AG09319 (cell line): ENCODE measurements at regions not wholly inside any gene's neighbourhood (a gene's known extent, or its start where the extent isn't known, plus 50 kb on each side); places are given as distances from the start of the nearest gene placed in this dataset.

ENCODE experiments used
- DNase-seq: peaks from one replicate; pipeline ENCODE4 v3.0.0-alpha.2; 2010; ENCODE audit warnings: low read depth; ENCODE audit errors: extremely low read depth
- TF ChIP-seq, protein P1 (sequence below): IDR thresholded peaks from 2 replicates; pipeline ENCODE4 v1.5.1; 2011; ENCODE audit warnings: low read depth, mild to moderate bottlenecking, inconsistent platforms, low read length, moderate library complexity

DNA sequence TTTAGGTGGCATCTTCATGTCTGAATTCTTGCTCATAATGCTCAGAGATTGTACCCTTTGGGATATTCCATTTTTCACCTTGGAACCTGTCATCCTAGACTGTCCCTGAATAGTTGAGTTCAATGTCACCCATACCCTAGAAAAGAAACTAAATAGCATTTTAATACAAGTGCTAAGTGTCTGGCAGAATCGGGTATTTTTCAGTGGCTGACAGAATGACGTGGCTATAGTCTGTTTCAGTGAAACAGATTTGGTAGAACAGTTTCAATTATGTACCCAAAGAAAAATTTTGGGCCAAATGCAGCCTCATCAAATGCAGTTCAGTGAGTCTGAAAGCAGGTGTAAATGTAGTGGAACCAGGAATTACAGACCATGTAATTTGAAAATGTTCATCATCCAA is 1041.2 kb downstream of the DTWD2 start:
- DNase-seq = no peak
- TF ChIP-seq, protein P1, sequence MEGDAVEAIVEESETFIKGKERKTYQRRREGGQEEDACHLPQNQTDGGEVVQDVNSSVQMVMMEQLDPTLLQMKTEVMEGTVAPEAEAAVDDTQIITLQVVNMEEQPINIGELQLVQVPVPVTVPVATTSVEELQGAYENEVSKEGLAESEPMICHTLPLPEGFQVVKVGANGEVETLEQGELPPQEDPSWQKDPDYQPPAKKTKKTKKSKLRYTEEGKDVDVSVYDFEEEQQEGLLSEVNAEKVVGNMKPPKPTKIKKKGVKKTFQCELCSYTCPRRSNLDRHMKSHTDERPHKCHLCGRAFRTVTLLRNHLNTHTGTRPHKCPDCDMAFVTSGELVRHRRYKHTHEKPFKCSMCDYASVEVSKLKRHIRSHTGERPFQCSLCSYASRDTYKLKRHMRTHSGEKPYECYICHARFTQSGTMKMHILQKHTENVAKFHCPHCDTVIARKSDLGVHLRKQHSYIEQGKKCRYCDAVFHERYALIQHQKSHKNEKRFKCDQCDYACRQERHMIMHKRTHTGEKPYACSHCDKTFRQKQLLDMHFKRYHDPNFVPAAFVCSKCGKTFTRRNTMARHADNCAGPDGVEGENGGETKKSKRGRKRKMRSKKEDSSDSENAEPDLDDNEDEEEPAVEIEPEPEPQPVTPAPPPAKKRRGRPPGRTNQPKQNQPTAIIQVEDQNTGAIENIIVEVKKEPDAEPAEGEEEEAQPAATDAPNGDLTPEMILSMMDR = no peak

DNA sequence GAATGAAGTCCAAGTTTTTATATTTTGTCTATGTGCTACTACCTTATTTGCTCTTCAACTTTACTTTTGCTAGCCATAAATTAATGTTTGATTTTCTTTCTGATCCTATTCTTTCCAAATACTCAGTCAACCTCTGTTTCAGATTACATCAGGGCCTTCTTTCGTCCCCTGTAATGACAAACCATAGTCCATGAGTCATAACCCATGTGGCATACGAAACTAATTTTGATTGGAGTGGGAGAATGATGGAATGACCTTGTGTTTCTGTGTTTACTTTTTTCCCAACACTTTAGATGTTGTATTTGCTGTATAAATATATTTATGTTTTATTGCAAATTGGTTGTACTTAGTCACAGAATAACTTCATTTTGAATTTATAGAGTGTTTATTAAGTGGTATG is 1043.1 kb downstream of the DTWD2 start:
- TF ChIP-seq, protein P1 = no peak
- no peak for DNase-seq

DNA sequence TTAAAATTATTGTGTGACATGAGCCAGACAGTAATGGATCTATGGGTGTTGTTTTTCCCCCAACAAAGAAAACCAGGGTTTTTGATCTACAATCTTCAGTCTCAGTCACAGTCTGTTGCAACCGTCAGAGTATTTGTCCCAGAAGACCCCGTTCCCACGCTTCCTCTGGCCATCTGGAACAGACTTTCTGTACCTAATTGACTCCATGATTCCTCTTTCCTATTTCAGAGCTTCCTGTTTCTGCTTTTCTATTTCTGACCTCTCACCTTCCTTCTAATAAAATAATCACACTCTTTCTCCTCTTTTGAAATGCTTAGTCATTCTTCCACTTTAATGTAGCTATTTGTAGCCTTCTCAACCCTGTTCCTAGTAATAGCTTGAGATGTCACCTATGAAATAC is 1044.8 kb downstream of the DTWD2 start:
- no peak for DNase-seq
- TF ChIP-seq, protein P1 = no peak

DNA sequence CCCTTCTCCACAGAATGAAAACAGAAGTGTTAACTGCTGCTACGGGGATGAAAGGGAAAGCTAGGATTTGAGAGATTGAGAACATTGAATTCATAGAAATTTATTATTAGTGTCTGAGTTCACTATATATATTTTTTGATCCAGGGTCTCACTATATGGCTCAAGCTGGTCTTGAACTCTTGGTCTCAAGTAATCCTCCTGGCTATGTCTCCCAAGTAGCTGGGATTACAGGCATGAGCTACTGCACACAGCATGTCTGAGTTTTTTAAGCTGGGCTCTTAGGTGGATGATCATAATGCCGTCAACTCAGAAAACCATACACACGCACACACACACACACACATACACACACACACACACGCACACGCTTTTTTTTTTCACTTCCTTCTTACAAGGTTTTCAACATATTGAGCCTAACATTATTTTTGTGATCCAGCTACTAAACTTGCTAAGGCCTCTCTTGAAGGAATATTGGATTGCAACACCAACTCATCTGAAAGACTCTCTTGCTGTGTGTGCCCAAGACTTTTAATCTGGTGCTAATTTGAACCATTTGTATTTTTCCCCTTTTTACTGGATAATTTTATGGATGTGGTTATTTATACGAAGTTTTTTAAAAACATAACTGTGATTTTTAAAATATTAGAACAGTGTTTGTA is 1045.4 kb downstream of the DTWD2 start:
- TF ChIP-seq, protein P1 = no peak
- DNase-seq = no peak

DNA sequence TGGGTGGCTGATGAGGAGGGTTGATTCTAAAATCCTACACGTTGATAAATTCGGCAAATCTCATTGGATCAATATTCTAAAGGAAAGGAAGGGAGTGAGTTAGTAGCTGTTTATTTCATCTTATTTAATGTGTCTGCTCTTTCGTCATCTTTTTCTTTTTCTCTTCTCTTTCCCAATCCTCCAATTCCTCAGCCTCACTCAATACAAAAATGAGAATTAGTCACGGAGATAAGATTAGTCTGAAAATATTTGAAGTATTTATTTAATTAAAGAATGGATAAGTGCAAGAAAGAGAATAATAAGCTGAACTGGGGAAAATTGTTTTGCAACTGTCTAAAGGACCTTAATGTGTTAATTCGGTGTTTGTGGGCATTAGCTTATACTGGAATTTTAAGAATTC is 1095.1 kb downstream of the DTWD2 start:
- no peak for DNase-seq
- TF ChIP-seq, protein P1 = no peak

DNA sequence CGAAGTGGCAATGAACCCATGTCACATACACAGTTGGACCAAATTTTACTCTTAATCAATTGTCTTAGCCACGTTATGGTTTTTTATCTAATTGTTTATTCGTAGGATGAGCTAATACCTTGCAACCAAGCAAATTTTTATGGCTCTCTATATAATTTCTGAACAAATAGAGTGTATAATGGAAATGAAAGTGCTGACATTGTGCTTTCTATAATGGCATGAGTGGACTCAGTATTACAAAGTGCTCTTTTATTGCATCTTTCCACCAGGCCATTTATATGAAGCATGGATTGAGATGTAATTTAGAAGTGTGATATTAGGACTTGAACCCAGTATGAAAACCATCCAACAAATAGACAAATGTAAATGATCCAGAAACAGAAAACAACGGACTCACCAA is 1096.0 kb downstream of the DTWD2 start:
- TF ChIP-seq, protein P1 = no peak
- no peak for DNase-seq

DNA sequence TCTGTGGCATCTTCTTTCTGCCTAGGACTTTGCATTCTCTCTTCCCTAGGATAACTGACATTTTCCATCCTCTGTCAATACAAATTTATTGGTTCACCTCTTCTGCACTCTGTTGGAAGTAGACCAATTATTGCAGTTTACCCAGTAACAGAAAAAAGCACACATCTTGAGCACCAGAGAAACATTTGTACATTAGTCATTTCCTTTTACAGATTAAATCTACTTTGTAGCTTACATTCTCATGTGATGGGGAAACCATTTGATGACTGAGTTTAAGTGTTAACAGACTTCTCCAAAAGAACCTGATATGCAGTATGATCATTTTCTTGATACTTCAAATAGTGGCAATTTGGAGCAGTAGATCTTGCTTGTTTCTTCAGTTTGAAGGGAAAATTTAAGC is 1098.8 kb downstream of the DTWD2 start:
- DNase-seq = peak; percentile 42
- TF ChIP-seq, protein P1 = no peak
